ENCODE measurements at regions not wholly inside any gene's neighbourhood (a gene's known extent, or its start where the extent isn't known, plus 50 kb on each side); places are given as distances from the start of the nearest gene placed in this dataset.

- TF ChIP-seq JUND (IDR thresholded peaks at IDR 0.05; ENCODE audit: low read depth): no peak
- no peak for DNase-seq (ENCODE audit: low read depth in 1 of 2, low spot score in 1 of 2)
- in situ Hi-C loops (cut with HindIII; ENCODE audit: low pct_unique_long_range_greater_than_20kb, low sequenced_read_pairs): no loop called here
These were observed 114.8 kb upstream of the MAP9 start for GRCh38 chr4:155491336-155492120.

GRCh38 chr4:155489271-155489670 lies 112.5 kb upstream of the MAP9 start:
- TF ChIP-seq JUND (IDR thresholded peaks at IDR 0.05; ENCODE audit: low read depth): no peak
- in situ Hi-C loops (cut with HindIII; ENCODE audit: low pct_unique_long_range_greater_than_20kb, low sequenced_read_pairs): no loop called here
- no peak for DNase-seq (ENCODE audit: low read depth in 1 of 2, low spot score in 1 of 2)

- in situ Hi-C loops (cut with HindIII; ENCODE audit: low pct_unique_long_range_greater_than_20kb, low sequenced_read_pairs): no loop called here
- no peak for DNase-seq (ENCODE audit: low read depth in 1 of 2, low spot score in 1 of 2)
- no peak for TF ChIP-seq JUND (IDR thresholded peaks at IDR 0.05; ENCODE audit: low read depth)
These were observed 111.9 kb upstream of the MAP9 start for GRCh38 chr4:155488691-155489090.

DNA sequence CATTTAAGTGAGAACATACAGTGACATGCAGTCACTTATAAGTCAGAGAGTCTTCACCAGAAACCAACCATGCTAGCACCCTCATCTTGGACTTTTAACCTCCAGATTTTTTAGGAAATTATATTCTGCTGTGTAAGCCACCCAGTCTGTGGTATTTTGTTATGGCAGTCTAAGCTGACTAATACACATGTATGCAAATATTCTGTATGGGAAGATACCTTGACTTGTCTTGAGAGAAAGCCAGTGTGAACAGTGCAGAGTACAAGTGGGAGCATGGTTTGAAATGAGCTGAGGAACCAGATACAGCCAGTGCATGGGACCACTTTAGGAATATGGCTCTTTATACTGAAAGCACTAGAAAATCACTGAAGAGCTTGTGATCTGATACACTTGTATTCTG lies 110.4 kb upstream of the MAP9 start:
- in situ Hi-C loops (cut with HindIII; ENCODE audit: low pct_unique_long_range_greater_than_20kb, low sequenced_read_pairs): no loop called here
- TF ChIP-seq JUND (IDR thresholded peaks at IDR 0.05; ENCODE audit: low read depth): no peak
- DNase-seq (ENCODE audit: low read depth in 1 of 2, low spot score in 1 of 2): no peak

DNA sequence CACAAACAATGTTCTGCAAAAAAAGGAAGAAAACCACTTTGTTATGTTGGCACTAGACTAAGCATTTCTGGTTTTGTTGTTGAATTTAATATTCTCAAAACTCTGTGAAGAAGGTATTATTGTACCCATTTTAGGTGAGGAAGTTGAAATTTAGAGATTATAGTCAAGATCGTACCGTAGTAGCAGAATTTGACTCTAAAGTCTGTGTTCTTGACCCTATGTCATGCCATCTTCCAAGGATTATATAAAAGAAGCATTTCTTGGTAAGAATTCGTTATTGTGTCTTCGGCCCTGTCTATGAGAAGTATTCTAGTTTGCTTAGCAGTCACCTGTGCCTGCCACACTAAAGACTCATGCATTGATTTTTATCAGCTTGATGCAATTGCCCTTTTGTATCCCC lies 104.4 kb upstream of the MAP9 start:
- DNase-seq (ENCODE audit: low read depth in 1 of 2, low spot score in 1 of 2): no peak
- in situ Hi-C loops (cut with HindIII; ENCODE audit: low pct_unique_long_range_greater_than_20kb, low sequenced_read_pairs): no loop called here

GRCh38 chr4:155479835-155480234 lies 103.1 kb upstream of the MAP9 start:
- TF ChIP-seq JUND (IDR thresholded peaks at IDR 0.05; ENCODE audit: low read depth): no peak
- in situ Hi-C loops (cut with HindIII; ENCODE audit: low pct_unique_long_range_greater_than_20kb, low sequenced_read_pairs): no loop called here
- no peak for DNase-seq (ENCODE audit: low read depth in 1 of 2, low spot score in 1 of 2)

More for the DNA sequence above, 104.4 kb upstream of the MAP9 start:
- no peak for TF ChIP-seq JUND (IDR thresholded peaks at IDR 0.05; ENCODE audit: low read depth)

GRCh38 chr4:155478336-155478835 lies 101.6 kb upstream of the MAP9 start:
- TF ChIP-seq JUND (IDR thresholded peaks at IDR 0.05; ENCODE audit: low read depth): no peak
- no peak for DNase-seq (ENCODE audit: low read depth in 1 of 2, low spot score in 1 of 2)
- in situ Hi-C loops (cut with HindIII; ENCODE audit: low pct_unique_long_range_greater_than_20kb, low sequenced_read_pairs): no loop called here

DNA sequence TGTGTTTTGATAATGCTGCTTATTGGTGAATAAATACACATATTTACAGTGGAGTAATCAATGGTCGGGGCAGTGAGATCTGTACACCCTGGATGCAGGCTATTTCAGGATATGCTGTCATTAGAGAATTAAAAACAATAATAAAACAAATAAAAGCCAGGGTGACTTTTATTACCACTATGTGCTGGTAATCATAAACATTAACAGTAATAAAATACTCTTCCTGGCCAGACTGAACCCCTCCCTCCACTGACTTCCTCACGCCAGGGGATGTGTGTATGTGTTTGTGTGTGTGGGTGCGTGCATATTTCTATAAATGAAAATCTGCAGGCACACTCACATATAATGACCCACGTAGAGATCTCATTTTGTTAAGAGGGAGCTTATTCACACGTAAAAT lies 98.0 kb upstream of the MAP9 start:
- no peak for DNase-seq (ENCODE audit: low read depth in 1 of 2, low spot score in 1 of 2)
- in situ Hi-C loops (cut with HindIII; ENCODE audit: low pct_unique_long_range_greater_than_20kb, low sequenced_read_pairs): no loop called here
- TF ChIP-seq JUND (IDR thresholded peaks at IDR 0.05; ENCODE audit: low read depth): no peak

- no peak for TF ChIP-seq JUND (IDR thresholded peaks at IDR 0.05; ENCODE audit: low read depth)
- DNase-seq (ENCODE audit: low read depth in 1 of 2, low spot score in 1 of 2): no peak
- in situ Hi-C loops (cut with HindIII; ENCODE audit: low pct_unique_long_range_greater_than_20kb, low sequenced_read_pairs): no loop called here
These were observed 96.8 kb upstream of the MAP9 start for GRCh38 chr4:155473420-155474095.

DNA sequence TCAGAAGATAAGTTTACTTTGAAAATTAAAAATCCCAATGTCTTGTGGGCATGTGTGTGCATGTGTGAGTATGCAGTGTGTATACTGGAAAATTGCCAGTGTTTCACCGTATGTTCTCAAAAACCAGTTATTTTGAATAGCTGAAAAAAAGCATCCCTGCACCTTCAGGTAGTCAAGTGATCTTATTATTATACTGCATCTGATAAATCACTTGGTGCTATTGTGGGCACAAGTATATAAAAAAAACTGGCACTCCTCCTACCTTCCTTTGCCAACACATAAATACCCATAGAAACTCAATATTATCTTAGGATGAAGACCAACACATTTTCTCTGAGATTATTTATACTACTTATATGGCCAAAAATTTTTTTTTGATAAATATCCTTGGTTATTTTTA lies 91.5 kb upstream of the MAP9 start:
- in situ Hi-C loops (cut with HindIII; ENCODE audit: low pct_unique_long_range_greater_than_20kb, low sequenced_read_pairs): no loop called here
- TF ChIP-seq JUND (IDR thresholded peaks at IDR 0.05; ENCODE audit: low read depth): no peak
- DNase-seq (ENCODE audit: low read depth in 1 of 2, low spot score in 1 of 2): no peak

GRCh38 chr4:155450676-155451075 lies 73.9 kb upstream of the MAP9 start:
- DNase-seq (ENCODE audit: low read depth in 1 of 2, low spot score in 1 of 2): no peak
- in situ Hi-C loops (cut with HindIII; ENCODE audit: low pct_unique_long_range_greater_than_20kb, low sequenced_read_pairs): no loop called here
- TF ChIP-seq JUND (IDR thresholded peaks at IDR 0.05; ENCODE audit: low read depth): no peak

DNA sequence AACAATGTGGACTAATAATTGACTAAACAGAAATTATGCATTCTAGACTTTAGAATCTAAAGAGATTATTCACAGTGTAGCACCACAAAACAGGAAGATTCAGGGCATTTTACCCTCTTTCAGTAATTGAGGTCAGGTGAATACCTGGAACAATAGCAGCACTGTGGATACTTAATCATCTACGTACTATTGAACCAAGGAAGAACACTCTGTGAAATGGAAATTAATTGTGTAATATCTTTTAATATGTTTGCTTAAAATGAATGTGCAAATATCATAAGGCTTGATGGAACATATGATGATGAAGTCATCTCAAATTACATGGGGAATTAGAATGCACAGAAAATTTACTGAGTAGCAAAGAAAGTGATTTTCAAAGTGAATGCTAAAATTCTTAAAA lies 68.5 kb upstream of the MAP9 start:
- no peak for TF ChIP-seq JUND (IDR thresholded peaks at IDR 0.05; ENCODE audit: low read depth)
- in situ Hi-C loops (cut with HindIII; ENCODE audit: low pct_unique_long_range_greater_than_20kb, low sequenced_read_pairs): no loop called here
- DNase-seq (ENCODE audit: low read depth in 1 of 2, low spot score in 1 of 2): no peak

- TF ChIP-seq JUND (IDR thresholded peaks at IDR 0.05; ENCODE audit: low read depth): no peak
- no peak for DNase-seq (ENCODE audit: low read depth in 1 of 2, low spot score in 1 of 2)
- in situ Hi-C loops (cut with HindIII; ENCODE audit: low pct_unique_long_range_greater_than_20kb, low sequenced_read_pairs): no loop called here
These were observed 68.0 kb upstream of the MAP9 start for GRCh38 chr4:155444721-155445120.
